B cell (primary cell): ENCODE measurements at regions not wholly inside any gene's neighbourhood (a gene's known extent, or its start where the extent isn't known, plus 50 kb on each side); places are given as distances from the start of the nearest gene placed in this dataset.

ENCODE experiments used
- ATAC-seq: fragments of 200-7000 bp; cut with Tn5 transposase; one replicate; pipeline ENCODE4 v1.10.0; 2021; ENCODE audit warnings: low read depth, mild to moderate bottlenecking, moderate number of reproducible peaks, moderate library complexity
- CTCF ChIA-PET: fragments of 350-600 bp; sonication (Branson Sonifier 250); formaldehyde crosslinking; loops from one replicate; lab custom pipeline; 2021; ENCODE audit warnings: antibody characterized with exemption, inconsistent platforms; lab: Charles Lee
- POLR2A ChIA-PET: fragments of 350-600 bp; sonication (Branson Sonifier 250); formaldehyde crosslinking; loops from one replicate; lab custom pipeline; 2021; ENCODE audit warnings: antibody characterized with exemption; lab: Charles Lee
- DNase-seq: peaks from one replicate; pipeline ENCODE4 v3.0.0; 2013
- H2AFZ ChIP-seq: 2 replicates; pipeline ENCODE4 v1.6.1; 2012; ENCODE audit warnings: mild to moderate bottlenecking, low read depth, low read length; ENCODE audit not compliant: insufficient read depth, poor library complexity, severe bottlenecking
- H3K27ac ChIP-seq, 2 donors: 1 replicate in 1 of 2; 2 replicates in 1 of 2; pipeline ENCODE4 v1.5.1; 2012 to 2013; ENCODE audit warnings: low read length in 2 of 2, mild to moderate bottlenecking in 2 of 2, moderate library complexity in 1 of 2
- H3K27me3 ChIP-seq, 4 experiments: fragments of 200-600 bp in 1 of 4; sonication (generic) in 1 of 4; replicated peaks in 1 of 4; 1 replicate in 2 of 4; 2 replicates in 2 of 4; pipeline versions ENCODE4 v1.6.1 to v1.7.0; 2013 to 2016; ENCODE audit warnings: low read length in 3 of 4, mild to moderate bottlenecking in 2 of 4, mixed read lengths in 1 of 4, moderate library complexity in 1 of 4; ENCODE audit not compliant: insufficient read depth in 4 of 4, control insufficient read depth in 3 of 4; ENCODE audit errors: control extremely low read depth in 1 of 4
- H3K36me3 ChIP-seq, 2 experiments: replicated peaks in 1 of 2; 1 replicate in 1 of 2; 2 replicates in 1 of 2; pipeline versions ENCODE4 v1.6.1 to v1.7.1; 2013; ENCODE audit warnings: low read length in 1 of 2; ENCODE audit not compliant: insufficient read depth in 2 of 2, control insufficient read depth in 1 of 2; ENCODE audit errors: control extremely low read depth in 1 of 2, extremely low read depth in 1 of 2
- H3K4me1 ChIP-seq, 2 donors: fragments of 200-600 bp in 1 of 2; sonication (generic) in 1 of 2; 1 replicate in 1 of 2; 2 replicates in 1 of 2; pipeline versions ENCODE4 v1.5.1 to v1.6.1; 2013 to 2017; ENCODE audit warnings: low read length in 2 of 2; ENCODE audit not compliant: control insufficient read depth in 2 of 2, insufficient read depth in 2 of 2
- H3K4me2 ChIP-seq: replicated peaks from 2 replicates; pipeline ENCODE3; 2012; ENCODE audit warnings: mild to moderate bottlenecking, low read depth, low read length; ENCODE audit not compliant: poor library complexity, severe bottlenecking
- H3K4me3 ChIP-seq, 5 experiments: fragments of 200-600 bp in 1 of 5; sonication (generic) in 1 of 5; 1 replicate in 3 of 5; 2 replicates in 2 of 5; pipeline versions ENCODE4 v1.5.1 to v1.7.0; 2011 to 2016; ENCODE audit warnings: low read length in 4 of 5, mild to moderate bottlenecking in 4 of 5, low read depth in 2 of 5, control low read depth in 1 of 5, moderate library complexity in 1 of 5; ENCODE audit not compliant: insufficient read depth in 1 of 5; ENCODE audit errors: control extremely low read depth in 1 of 5, extremely low read depth in 1 of 5
- H3K79me2 ChIP-seq: fragments of 200-600 bp; sonication (generic); one replicate; pipeline ENCODE4 v1.6.0; 2016; ENCODE audit warnings: low read length; ENCODE audit not compliant: control insufficient read depth, insufficient read depth
- H3K9ac ChIP-seq: fragments of 200-600 bp; sonication (generic); 2 replicates; pipeline ENCODE4 v1.6.1; 2017; ENCODE audit warnings: mild to moderate bottlenecking, low read length, moderate library complexity
- H3K9me3 ChIP-seq, 3 donors: one replicate each; pipeline versions ENCODE4 v1.6.1 to v1.7.1; 2013; ENCODE audit warnings: low read length in 2 of 3; ENCODE audit not compliant: control insufficient read depth in 2 of 3, insufficient read depth in 1 of 3; ENCODE audit errors: control extremely low read depth in 1 of 3
- H4K20me1 ChIP-seq: 2 replicates; pipeline ENCODE4 v1.6.0; 2012; ENCODE audit warnings: mild to moderate bottlenecking, low read length; ENCODE audit not compliant: insufficient read depth, control insufficient read depth, poor library complexity, severe bottlenecking
- H3K27ac Mint-ChIP-seq: one replicate; pipeline ENCODE4 v1.8.0; 2021; ENCODE audit warnings: mixed read lengths
- H3K27me3 Mint-ChIP-seq: one replicate; pipeline ENCODE4 v1.8.0; 2021; ENCODE audit warnings: mixed read lengths
- H3K4me1 Mint-ChIP-seq: one replicate; pipeline ENCODE4 v1.8.0; 2021; ENCODE audit warnings: mixed read lengths
- H3K4me3 Mint-ChIP-seq: one replicate; pipeline ENCODE4 v1.8.0; 2021; ENCODE audit warnings: mixed read lengths
- H3K9me3 Mint-ChIP-seq: one replicate; pipeline ENCODE4 v1.8.0; 2022; ENCODE audit warnings: mixed read lengths; ENCODE audit not compliant: insufficient read depth
- EZH2 ChIP-seq: IDR thresholded peaks from 2 replicates; pipeline ENCODE4 v1.6.1; 2012; ENCODE audit warnings: borderline replicate concordance, low read depth, mild to moderate bottlenecking, moderate library complexity, low read length; ENCODE audit not compliant: insufficient read depth, poor library complexity, severe bottlenecking
- WGBS: methylation state at CpG from one replicate; pipeline ENCODE4 v1.1.5; 2013; ENCODE audit warnings: missing lambda C conversion rate; ENCODE audit not compliant: insufficient coverage; 5-methylcytosine and 5-hydroxymethylcytosine counted together
- intact Hi-C: fragments of 100-400 bp; cut with micrococcal nuclease; formaldehyde crosslinking; loops from one replicate; pipeline ENCODE4 v1.10.0; 2022
- TF ChIP-seq, protein P1 (sequence below): fragments of 200-600 bp; IDR thresholded peaks from one replicate; pipeline ENCODE4 v1.8.0; 2022; ENCODE audit warnings: antibody characterized with exemption, mild to moderate bottlenecking

DNA sequence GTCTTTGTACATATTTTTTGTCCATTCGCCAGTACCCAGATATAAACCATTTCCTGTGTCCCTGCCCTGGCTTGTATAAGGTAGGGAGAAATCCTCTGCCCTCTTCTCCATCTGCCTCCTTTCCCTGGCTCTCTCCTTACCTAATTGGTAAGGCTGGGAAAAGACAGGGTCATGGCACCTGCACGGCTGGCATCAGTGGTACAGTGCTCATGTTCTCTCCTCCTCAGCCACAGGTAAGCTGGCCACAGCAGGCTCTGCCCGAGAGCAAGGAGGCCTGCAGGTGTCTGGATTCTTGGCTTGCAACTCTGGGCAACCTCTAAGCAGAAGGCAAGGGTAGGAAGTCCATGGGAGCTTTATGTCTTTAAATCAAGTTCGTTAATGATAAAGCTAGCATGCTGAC lies 419.9 kb downstream of the BUD13 start:
- Histone ChIP-seq H3K79me2 (no peaks in the 10 kb centered on the region), H4K20me1 (no peaks in the 10 kb centered on the region), H3K9ac (no peak overlapping the region), H3K9me3 (peaks cover 0 to 10% (median 3%) of the 10 kb centered on the region in 3 donors), H3K4me3 (no peak overlapping the region), H3K4me2 (no peak overlapping the region), H3K36me3 (no peaks in the 10 kb centered on the region), H2AFZ (no peak overlapping the region), H3K27me3 (peaks cover 0 to 2% (median 0%) of the 10 kb centered on the region in 4 experiments), H3K27ac (no peak overlapping the region), H3K4me1 (peaks cover 0 to 3% of the 10 kb centered on the region in 2 donors)
- DNase-seq (no peak), ATAC-seq (no peak)
- TF ChIP-seq EZH2 = no peak
- TF ChIP-seq, protein P1, sequence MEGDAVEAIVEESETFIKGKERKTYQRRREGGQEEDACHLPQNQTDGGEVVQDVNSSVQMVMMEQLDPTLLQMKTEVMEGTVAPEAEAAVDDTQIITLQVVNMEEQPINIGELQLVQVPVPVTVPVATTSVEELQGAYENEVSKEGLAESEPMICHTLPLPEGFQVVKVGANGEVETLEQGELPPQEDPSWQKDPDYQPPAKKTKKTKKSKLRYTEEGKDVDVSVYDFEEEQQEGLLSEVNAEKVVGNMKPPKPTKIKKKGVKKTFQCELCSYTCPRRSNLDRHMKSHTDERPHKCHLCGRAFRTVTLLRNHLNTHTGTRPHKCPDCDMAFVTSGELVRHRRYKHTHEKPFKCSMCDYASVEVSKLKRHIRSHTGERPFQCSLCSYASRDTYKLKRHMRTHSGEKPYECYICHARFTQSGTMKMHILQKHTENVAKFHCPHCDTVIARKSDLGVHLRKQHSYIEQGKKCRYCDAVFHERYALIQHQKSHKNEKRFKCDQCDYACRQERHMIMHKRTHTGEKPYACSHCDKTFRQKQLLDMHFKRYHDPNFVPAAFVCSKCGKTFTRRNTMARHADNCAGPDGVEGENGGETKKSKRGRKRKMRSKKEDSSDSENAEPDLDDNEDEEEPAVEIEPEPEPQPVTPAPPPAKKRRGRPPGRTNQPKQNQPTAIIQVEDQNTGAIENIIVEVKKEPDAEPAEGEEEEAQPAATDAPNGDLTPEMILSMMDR = no peak
- Mint-ChIP-seq H3K4me1 (peaks cover 2% of the 10 kb centered on the region), H3K4me3 (no peak overlapping the region), H3K9me3 (peaks cover 2% of the 10 kb centered on the region), H3K27me3 (peaks cover 2% of the 10 kb centered on the region), H3K27ac (no peak overlapping the region)
- WGBS = 88% methylated on average over 2 of the region's 4 CpGs
- ChIA-PET CTCF (no interaction called here), POLR2A (no interaction called here)
- intact Hi-C loops = no loop called here

DNA sequence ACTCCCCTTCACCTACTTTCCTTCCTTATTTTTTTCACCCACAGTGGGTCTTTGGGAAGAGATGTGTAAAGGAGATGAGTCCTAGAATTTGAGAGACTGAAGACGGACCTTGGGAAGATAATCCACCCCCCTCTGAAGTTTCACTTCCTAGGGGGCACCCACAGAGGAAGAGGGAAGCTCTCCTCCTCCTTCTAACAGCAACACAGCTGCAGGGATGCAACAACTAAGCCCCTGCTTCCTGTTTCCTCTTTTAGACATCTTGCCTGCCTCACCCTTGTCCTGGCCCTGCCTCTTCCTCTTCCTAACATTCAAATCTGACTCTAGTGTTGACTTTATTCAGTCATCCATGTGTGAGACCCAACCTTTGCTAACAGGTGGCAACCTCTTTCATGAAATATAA lies 424.6 kb downstream of the BUD13 start:
- no peak for ATAC-seq
- intact Hi-C loops = no loop called here
- no peaks in the 10 kb centered on the region for H3K36me3 ChIP-seq
- no peaks in the 10 kb centered on the region for H3K27me3 ChIP-seq
- H3K4me2 ChIP-seq = no peak overlapping the region
- TF ChIP-seq, protein P1 = no peak
- TF ChIP-seq EZH2 = no peak
- CTCF ChIA-PET = no interaction called here
- H3K27ac ChIP-seq = no peak overlapping the region
- H3K79me2 ChIP-seq = no peaks in the 10 kb centered on the region
- no peak overlapping the region for H3K9ac ChIP-seq
- POLR2A ChIA-PET = no interaction called here
- peaks cover 2% of the 10 kb centered on the region for H3K9me3 Mint-ChIP-seq
- H3K4me3 ChIP-seq = no peak overlapping the region
- H3K4me1 Mint-ChIP-seq = peaks cover 2% of the 10 kb centered on the region
- no CpG with 5 or more reads among the region's 1 CpG for whole genome bisulfite sequencing
- H3K27me3 Mint-ChIP-seq = no peaks in the 10 kb centered on the region
- peaks cover 0 to 3% of the 10 kb centered on the region in 2 donors for H3K4me1 ChIP-seq
- H3K27ac Mint-ChIP-seq = no peak overlapping the region
- DNase-seq = no peak
- H3K9me3 ChIP-seq = peaks cover 0 to 17% (median 3%) of the 10 kb centered on the region in 3 donors
- no peaks in the 10 kb centered on the region for H4K20me1 ChIP-seq
- H3K4me3 Mint-ChIP-seq = no peak overlapping the region
- H2AFZ ChIP-seq = no peak overlapping the region
